Lower leg skin (tissue), 4 donors: ENCODE measurements at regions not wholly inside any gene's neighbourhood (a gene's known extent, or its start where the extent isn't known, plus 50 kb on each side); places are given as distances from the start of the nearest gene placed in this dataset.

Experiments used
- DNase-seq, 2 donors: peaks; one replicate each; pipeline ENCODE4 v3.0.0-alpha.2; 2019; ENCODE audit warnings: low spot score in 2 of 2
- H3K4me3 ChIP-seq: fragments of 200-600 bp; sonication (generic); 2 replicates; pipeline ENCODE4 v1.5.1; 2017; ENCODE audit warnings: mild to moderate bottlenecking, low read depth; ENCODE audit not compliant: poor library complexity, severe bottlenecking
- POLR2A ChIP-seq, 2 donors: fragments of 450-650 bp; IDR thresholded peaks; one replicate each; pipeline ENCODE4 v1.6.1; 2016 to 2017; ENCODE audit warnings: antibody characterized with exemption in 2 of 2, mild to moderate bottlenecking in 1 of 2, moderate library complexity in 1 of 2
- WGBS, 2 donors: methylation state at CpG; one replicate each; pipeline ENCODE4 v1.1.5; 2018; 5-methylcytosine and 5-hydroxymethylcytosine counted together
- intact Hi-C: fragments of 100-400 bp; cut with DNase I; formaldehyde crosslinking; loops from one replicate; pipeline ENCODE4 v1.15.0; 2023; ENCODE audit warnings: low total_unique reads
- TF ChIP-seq, protein P1 (sequence below), 3 donors: fragments of 450-650 bp; IDR thresholded peaks; one replicate each; pipeline ENCODE4 v1.5.1; 2016; ENCODE audit warnings: antibody characterized with exemption in 3 of 3, mild to moderate bottlenecking in 3 of 3, moderate library complexity in 2 of 3

DNA sequence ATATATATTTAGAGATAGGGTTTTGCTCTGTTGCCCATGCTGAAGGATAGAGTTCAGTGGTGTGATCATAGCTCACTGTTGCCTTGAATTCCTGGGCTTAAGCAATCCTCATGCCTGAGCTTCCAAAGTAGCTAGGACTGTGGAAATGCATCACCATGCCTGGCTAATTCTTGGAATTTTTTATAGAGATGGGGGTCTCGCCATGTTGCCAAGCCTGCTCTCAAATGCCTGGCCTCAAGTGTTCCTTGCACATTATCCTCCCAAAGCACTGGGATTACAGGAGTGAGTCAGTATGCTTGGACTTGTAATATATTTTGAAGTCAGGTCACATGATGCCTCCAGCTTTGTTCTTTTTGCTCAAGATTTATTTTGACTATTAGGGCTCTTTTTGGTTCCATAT lies 178.0 kb downstream of the RPAP3 start:
- 47 to 67% methylated on average over 1 of the region's 1 CpG for WGBS, 2 donors
- no peak for TF ChIP-seq POLR2A (IDR thresholded peaks at IDR 0.05)
- TF ChIP-seq, protein P1, sequence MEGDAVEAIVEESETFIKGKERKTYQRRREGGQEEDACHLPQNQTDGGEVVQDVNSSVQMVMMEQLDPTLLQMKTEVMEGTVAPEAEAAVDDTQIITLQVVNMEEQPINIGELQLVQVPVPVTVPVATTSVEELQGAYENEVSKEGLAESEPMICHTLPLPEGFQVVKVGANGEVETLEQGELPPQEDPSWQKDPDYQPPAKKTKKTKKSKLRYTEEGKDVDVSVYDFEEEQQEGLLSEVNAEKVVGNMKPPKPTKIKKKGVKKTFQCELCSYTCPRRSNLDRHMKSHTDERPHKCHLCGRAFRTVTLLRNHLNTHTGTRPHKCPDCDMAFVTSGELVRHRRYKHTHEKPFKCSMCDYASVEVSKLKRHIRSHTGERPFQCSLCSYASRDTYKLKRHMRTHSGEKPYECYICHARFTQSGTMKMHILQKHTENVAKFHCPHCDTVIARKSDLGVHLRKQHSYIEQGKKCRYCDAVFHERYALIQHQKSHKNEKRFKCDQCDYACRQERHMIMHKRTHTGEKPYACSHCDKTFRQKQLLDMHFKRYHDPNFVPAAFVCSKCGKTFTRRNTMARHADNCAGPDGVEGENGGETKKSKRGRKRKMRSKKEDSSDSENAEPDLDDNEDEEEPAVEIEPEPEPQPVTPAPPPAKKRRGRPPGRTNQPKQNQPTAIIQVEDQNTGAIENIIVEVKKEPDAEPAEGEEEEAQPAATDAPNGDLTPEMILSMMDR (IDR thresholded peaks at IDR 0.05): no peak
- no peak overlapping the region for H3K4me3 ChIP-seq
- intact Hi-C loops: no loop called here
- no peak for DNase-seq

DNA sequence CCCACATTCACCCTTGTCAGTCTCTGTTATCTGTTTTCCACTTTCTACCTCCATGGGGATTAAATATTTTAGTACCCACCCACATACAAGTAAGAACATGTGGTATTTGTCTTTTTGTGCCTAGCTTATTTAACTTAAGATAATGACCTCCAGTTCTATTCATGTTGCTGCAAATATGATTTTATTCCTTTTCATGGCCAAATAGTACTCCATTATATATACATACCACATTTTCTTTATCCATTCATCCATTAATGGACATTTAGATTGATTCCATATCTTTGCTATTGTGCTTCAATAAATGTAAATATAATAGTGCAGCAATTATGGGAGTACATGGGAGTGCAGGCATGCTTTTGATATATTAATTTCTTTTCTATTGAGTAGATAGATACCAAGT lies 185.8 kb downstream of the RPAP3 start:
- TF ChIP-seq POLR2A (IDR thresholded peaks at IDR 0.05): no peak
- intact Hi-C loops: no loop called here
- no peak for DNase-seq
- H3K4me3 ChIP-seq: no peak overlapping the region

DNA sequence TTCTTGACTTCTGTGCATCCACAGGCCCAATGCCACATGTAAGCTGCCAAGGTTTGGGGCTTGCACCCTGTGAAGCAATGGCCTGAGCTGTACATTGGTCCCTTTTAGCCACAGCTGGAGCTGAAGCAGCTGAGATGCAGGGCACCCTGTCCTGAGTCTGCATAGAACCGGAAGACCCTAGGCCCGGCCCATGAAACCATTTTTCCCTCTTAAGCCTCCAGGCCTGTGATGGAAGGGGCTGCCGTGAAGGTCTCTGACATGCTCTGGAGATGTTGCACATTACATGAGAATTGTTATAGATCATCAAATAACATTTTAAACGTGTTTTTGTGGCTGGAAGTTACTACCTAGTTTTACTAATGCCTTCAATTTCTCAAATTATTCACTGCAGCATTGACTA lies 188.7 kb downstream of the RPAP3 start:
- no peak for DNase-seq
- TF ChIP-seq, protein P1 (IDR thresholded peaks at IDR 0.05): no peak
- no peak for TF ChIP-seq POLR2A (IDR thresholded peaks at IDR 0.05)
- no peak overlapping the region for H3K4me3 ChIP-seq
- WGBS, 2 donors: 76 to 79% methylated on average over 4 of the region's 4 CpGs
- intact Hi-C loops: no loop called here

DNA sequence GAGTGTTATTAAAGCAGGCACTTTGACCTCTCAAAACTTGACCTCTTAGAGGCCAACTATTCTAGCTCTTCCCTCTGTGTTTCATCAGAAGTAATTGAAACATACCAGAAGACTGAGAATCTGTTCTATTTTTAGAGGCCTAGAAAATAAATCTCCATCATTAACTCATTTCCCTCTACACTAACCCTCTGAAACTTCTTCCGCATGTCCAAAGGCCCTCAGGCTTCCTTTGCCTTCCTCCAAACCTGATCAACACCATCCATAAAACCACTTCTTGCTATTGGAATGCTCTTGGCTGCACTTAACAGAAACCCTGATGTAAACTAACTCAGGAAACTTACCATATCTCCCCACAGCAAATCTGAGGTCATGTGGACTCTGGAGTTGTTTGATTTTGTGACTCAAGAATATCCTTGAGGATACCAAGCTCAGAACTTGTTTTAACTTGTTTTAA lies 196.4 kb downstream of the RPAP3 start:
- 67 to 81% methylated on average over 1 of the region's 1 CpG for WGBS, 2 donors
- intact Hi-C loops: no loop called here
- H3K4me3 ChIP-seq: no peak overlapping the region
- DNase-seq: no peak
- TF ChIP-seq, protein P1 (IDR thresholded peaks at IDR 0.05): no peak
- TF ChIP-seq POLR2A (IDR thresholded peaks at IDR 0.05): no peak

DNA sequence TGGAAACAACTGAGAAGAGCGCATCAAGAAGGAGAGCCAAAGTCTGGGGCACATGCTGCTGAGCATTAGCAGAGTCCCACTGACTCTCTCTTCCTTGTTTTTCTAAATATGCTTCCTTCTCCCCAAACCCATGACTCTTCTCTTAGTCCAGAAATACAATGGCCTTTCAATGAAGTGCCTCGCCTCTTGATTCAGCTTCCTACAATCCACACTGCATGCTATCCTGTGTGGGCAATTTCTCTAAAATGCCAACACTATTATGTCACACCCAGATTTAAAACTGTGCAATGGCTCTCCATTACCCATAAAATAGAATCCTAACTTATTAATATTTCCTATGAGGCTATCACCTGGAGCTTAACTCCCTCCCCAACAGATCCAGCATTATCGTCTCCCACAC lies 198.6 kb downstream of the RPAP3 start:
- 93 to 98% methylated on average over 3 of the region's 3 CpGs for WGBS, 2 donors
- no peak overlapping the region for H3K4me3 ChIP-seq
- DNase-seq: no peak
- no peak for TF ChIP-seq POLR2A (IDR thresholded peaks at IDR 0.05)
- TF ChIP-seq, protein P1 (IDR thresholded peaks at IDR 0.05): no peak
- intact Hi-C loops: no loop called here

DNA sequence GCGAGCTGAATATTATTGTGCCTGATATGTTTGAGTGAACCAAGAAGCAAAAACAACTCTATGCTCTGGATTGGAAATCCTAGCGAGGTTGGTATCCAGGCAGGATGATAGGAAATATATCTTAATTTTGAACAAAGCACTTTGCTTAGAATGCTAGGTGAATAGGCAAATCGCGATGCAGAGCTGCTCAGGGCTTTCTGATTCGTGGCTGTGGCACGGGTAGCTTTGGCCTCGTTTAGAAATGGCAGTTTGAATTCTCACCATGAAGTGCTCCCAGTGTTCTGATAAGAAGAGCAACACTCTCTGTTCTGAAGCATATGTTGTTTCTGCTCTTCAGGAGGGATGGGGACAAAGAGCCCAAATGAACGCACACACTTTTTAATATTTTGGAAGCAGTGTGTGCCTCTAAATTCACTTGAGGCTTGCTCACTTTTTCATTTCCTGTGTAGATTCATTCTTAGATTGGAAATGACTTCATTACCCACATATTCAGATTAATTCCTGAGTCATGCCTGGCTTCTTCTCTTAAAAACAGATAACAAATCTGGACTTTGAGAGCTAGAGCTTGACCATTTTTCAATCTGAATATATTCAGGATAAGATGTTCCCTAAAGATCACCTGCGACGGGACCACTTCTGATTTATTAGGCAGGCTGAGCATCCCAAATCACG lies 200.9 kb downstream of the RPAP3 start:
- no peak for DNase-seq
- intact Hi-C loops: no loop called here
- no peak overlapping the region for H3K4me3 ChIP-seq
- TF ChIP-seq POLR2A (IDR thresholded peaks at IDR 0.05): no peak
- TF ChIP-seq, protein P1 (IDR thresholded peaks at IDR 0.05): no peak
- 81% methylated on average over 11 of the region's 11 CpGs for WGBS, 2 donors
